ENCODE measurements at regions not wholly inside any gene's neighbourhood (a gene's known extent, or its start where the extent isn't known, plus 50 kb on each side); places are given as distances from the start of the nearest gene placed in this dataset.
"Not testable (repeated sequence)": the region's sequence is repeated elsewhere in the genome, so short reads cannot be mapped to it uniquely, and the experiment has no call there.

DNA sequence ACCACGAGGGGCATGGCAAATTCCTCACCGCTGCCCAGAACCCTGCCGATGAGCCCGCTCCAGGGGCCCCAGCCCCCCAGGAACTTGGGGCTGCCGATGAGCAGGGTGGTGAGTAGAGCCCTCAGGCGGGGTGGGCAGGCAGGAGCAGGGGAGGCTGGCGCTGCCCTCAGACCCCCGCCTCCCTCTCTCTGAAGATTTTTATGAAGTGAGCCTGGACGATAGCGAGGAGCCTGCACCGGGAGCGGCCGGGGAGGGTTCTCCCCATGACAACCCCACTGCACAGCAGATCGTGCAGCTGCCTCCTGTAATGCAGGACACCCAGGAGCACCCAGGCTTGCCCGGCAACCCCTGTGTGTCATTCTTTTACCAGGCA lies 56.7 kb upstream of the UBE2Q2 start:
- Histone ChIP-seq H3K27ac (ENCODE audit: low read length) (no peak overlapping the region), H3K27me3 (ENCODE audit: control insufficient read depth, insufficient read depth, low read length) (no peaks in the 10 kb centered on the region; the same call in 1 of the 2 replicates), H3K4me3 (ENCODE audit: low read depth in 2 of 2, low read length in 2 of 2) (no peak overlapping the region; a peak in 1 of 4 replicates), H3K4me1 (ENCODE audit: control insufficient read depth, insufficient read depth, low read length) (no peaks in the 10 kb centered on the region), H3K9me3 (ENCODE audit: control insufficient read depth, insufficient read depth, low read depth, low read length) (no peaks in the 10 kb centered on the region), H3K36me3 (ENCODE audit: control insufficient read depth, insufficient read depth, low read length) (no peaks in the 10 kb centered on the region)
- ChIA-PET POLR2A (no interaction called here), CTCF (interaction anchor here (0.6 to 1.0 kb wide), 4 partner anchors 57 to 672 kb away, joined by 3 read pairs; no protein-coding TSS in a partner anchor)
- in situ Hi-C loops (cut with HindIII; ENCODE audit: low pct_unique_long_range_greater_than_20kb, low sequenced_read_pairs) (no loop called here), intact Hi-C loops (cut with micrococcal nuclease; ENCODE audit: unreplicated experiment) (no loop called here)
- BruUV-seq (replicated peaks) = no TSS peak
- no peak for ATAC-seq
- no peak for DNase-seq (ENCODE audit: low read depth, low spot score)
- TF ChIP-seq SIN3A (IDR thresholded peaks at IDR 0.05; ENCODE audit: borderline replicate concordance, insufficient read depth, low read depth, low read length) (no peak), TCF7L2 (IDR thresholded peaks at IDR 0.05; ENCODE audit: low read depth, low read length) (no peak), POLR2AphosphoS5 (IDR thresholded peaks at IDR 0.05; ENCODE audit: low read depth, low read length) (no peak)
- TF ChIP-seq, protein P1, sequence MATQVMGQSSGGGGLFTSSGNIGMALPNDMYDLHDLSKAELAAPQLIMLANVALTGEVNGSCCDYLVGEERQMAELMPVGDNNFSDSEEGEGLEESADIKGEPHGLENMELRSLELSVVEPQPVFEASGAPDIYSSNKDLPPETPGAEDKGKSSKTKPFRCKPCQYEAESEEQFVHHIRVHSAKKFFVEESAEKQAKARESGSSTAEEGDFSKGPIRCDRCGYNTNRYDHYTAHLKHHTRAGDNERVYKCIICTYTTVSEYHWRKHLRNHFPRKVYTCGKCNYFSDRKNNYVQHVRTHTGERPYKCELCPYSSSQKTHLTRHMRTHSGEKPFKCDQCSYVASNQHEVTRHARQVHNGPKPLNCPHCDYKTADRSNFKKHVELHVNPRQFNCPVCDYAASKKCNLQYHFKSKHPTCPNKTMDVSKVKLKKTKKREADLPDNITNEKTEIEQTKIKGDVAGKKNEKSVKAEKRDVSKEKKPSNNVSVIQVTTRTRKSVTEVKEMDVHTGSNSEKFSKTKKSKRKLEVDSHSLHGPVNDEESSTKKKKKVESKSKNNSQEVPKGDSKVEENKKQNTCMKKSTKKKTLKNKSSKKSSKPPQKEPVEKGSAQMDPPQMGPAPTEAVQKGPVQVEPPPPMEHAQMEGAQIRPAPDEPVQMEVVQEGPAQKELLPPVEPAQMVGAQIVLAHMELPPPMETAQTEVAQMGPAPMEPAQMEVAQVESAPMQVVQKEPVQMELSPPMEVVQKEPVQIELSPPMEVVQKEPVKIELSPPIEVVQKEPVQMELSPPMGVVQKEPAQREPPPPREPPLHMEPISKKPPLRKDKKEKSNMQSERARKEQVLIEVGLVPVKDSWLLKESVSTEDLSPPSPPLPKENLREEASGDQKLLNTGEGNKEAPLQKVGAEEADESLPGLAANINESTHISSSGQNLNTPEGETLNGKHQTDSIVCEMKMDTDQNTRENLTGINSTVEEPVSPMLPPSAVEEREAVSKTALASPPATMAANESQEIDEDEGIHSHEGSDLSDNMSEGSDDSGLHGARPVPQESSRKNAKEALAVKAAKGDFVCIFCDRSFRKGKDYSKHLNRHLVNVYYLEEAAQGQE (IDR thresholded peaks at IDR 0.05; ENCODE audit: insufficient read depth in 1 of 2, low read depth in 2 of 2, low read length in 1 of 2) = no peak
- TF ChIP-seq, protein P2, sequence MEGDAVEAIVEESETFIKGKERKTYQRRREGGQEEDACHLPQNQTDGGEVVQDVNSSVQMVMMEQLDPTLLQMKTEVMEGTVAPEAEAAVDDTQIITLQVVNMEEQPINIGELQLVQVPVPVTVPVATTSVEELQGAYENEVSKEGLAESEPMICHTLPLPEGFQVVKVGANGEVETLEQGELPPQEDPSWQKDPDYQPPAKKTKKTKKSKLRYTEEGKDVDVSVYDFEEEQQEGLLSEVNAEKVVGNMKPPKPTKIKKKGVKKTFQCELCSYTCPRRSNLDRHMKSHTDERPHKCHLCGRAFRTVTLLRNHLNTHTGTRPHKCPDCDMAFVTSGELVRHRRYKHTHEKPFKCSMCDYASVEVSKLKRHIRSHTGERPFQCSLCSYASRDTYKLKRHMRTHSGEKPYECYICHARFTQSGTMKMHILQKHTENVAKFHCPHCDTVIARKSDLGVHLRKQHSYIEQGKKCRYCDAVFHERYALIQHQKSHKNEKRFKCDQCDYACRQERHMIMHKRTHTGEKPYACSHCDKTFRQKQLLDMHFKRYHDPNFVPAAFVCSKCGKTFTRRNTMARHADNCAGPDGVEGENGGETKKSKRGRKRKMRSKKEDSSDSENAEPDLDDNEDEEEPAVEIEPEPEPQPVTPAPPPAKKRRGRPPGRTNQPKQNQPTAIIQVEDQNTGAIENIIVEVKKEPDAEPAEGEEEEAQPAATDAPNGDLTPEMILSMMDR (IDR thresholded peaks at IDR 0.05) = no peak

DNA sequence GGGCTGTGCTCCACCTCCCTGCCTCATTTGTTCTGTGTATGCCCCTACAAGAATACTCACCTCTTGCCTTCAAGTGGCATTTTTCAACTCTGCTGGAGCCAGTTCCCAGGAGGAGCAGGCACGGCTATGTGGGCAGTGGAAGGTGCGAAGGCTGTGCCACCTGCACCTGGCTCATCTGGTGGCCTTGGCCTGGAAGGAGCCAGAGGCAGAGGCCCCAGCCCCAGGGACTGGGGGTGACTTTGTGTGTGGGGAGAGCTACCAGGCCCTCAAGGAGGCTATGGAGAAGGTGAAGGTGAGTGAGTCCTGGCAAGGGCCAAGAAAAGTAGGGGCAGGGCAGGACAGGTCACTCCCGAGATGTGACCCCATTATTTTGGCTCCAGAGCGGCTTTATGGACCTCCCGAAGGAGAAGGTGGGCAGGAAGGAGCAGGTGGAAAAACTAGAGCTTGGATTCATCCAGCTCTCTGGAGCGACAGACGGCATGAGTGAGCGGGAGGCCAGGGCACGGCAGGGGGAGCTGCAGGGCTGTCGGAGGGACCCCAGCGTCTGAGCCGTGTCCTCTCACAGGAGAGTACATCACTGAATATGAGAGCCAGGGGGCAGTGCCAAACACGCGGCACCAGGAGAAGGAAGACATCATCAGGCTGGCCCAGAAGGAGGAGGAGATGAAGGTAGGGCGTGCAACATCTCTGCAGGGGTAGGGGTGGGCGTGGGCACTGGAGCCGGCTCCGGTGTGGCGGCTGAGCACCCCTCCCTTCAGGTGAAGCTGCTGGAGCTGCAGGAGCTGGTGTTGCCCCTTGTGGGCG lies 57.3 kb upstream of the UBE2Q2 start:
- intact Hi-C loops (cut with micrococcal nuclease; ENCODE audit: unreplicated experiment) = no loop called here
- Histone ChIP-seq H3K27me3 (ENCODE audit: control insufficient read depth, insufficient read depth, low read length) (no peaks in the 10 kb centered on the region; the same call in 1 of the 2 replicates), H3K27ac (ENCODE audit: low read length) (no peak overlapping the region), H3K4me3 (ENCODE audit: low read depth in 2 of 2, low read length in 2 of 2) (no peak overlapping the region; a peak in 1 of 4 replicates), H3K36me3 (ENCODE audit: control insufficient read depth, insufficient read depth, low read length) (no peaks in the 10 kb centered on the region), H3K4me1 (ENCODE audit: control insufficient read depth, insufficient read depth, low read length) (no peaks in the 10 kb centered on the region), H3K9me3 (ENCODE audit: control insufficient read depth, insufficient read depth, low read depth, low read length) (no peaks in the 10 kb centered on the region)
- no peak for ATAC-seq
- no TSS peak for BruUV-seq (replicated peaks)
- in situ Hi-C loops (cut with HindIII; ENCODE audit: low pct_unique_long_range_greater_than_20kb, low sequenced_read_pairs) = no loop called here
- no peak for DNase-seq (ENCODE audit: low read depth, low spot score)
- ChIA-PET CTCF (interaction anchor here (0.6 to 1.0 kb wide), 4 partner anchors 58 to 673 kb away, joined by 3 read pairs; no protein-coding TSS in a partner anchor), POLR2A (no interaction called here)
- no peak for TF ChIP-seq POLR2AphosphoS5 (IDR thresholded peaks at IDR 0.05; ENCODE audit: low read depth, low read length)
- TF ChIP-seq, protein P2 (IDR thresholded peaks at IDR 0.05) = peak; percentile 32; the same call in 1 of the 2 replicates

GRCh38 chr15:75784511-75785480 lies 58.5 kb upstream of the UBE2Q2 start:
- ATAC-seq; H3K4me1 ChIP-seq (ENCODE audit: control insufficient read depth, insufficient read depth, low read length); H3K36me3 ChIP-seq (ENCODE audit: control insufficient read depth, insufficient read depth, low read length); DNase-seq (ENCODE audit: low read depth, low spot score); CTCF ChIA-PET; H3K4me3 ChIP-seq (ENCODE audit: low read depth in 2 of 2, low read length in 2 of 2); H3K9me3 ChIP-seq (ENCODE audit: control insufficient read depth, insufficient read depth, low read depth, low read length); BruUV-seq (replicated peaks); H3K27me3 ChIP-seq (ENCODE audit: control insufficient read depth, insufficient read depth, low read length); in situ Hi-C loops (cut with HindIII; ENCODE audit: low pct_unique_long_range_greater_than_20kb, low sequenced_read_pairs); intact Hi-C loops (cut with micrococcal nuclease; ENCODE audit: unreplicated experiment); H3K27ac ChIP-seq (ENCODE audit: low read length); POLR2A ChIA-PET: not testable (repeated sequence)

DNA sequence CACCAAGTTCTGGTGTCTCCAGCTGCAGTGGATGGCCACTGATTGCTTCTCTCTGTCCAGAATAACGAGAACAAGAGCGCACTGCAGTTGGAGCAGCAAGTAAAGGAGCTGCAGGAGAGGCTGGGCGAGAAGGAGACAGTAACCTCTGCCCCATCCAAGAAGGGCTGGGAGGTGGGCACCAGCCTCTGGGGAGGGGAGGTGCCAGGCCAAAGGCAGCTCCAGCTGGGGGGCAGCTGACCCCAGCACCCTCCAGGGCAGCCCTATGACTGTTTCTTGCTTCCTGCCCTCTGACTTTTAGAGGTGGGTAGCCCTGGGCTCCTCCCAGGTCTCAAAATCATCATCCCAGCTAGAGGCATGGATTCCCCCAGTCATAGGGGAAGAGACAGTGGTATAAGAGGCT lies 59.7 kb upstream of the UBE2Q2 start:
- not testable (repeated sequence) for BruUV-seq (replicated peaks)

More for the DNA sequence above, 59.7 kb upstream of the UBE2Q2 start:
- H3K36me3 ChIP-seq (ENCODE audit: control insufficient read depth, insufficient read depth, low read length); H3K4me1 ChIP-seq (ENCODE audit: control insufficient read depth, insufficient read depth, low read length); H3K9me3 ChIP-seq (ENCODE audit: control insufficient read depth, insufficient read depth, low read depth, low read length); H3K27ac ChIP-seq (ENCODE audit: low read length); H3K4me3 ChIP-seq (ENCODE audit: low read depth in 2 of 2, low read length in 2 of 2); in situ Hi-C loops (cut with HindIII; ENCODE audit: low pct_unique_long_range_greater_than_20kb, low sequenced_read_pairs); POLR2A ChIA-PET; intact Hi-C loops (cut with micrococcal nuclease; ENCODE audit: unreplicated experiment); H3K27me3 ChIP-seq (ENCODE audit: control insufficient read depth, insufficient read depth, low read length); CTCF ChIA-PET; ATAC-seq; DNase-seq (ENCODE audit: low read depth, low spot score): not testable (repeated sequence)

All from Panc1 (cell line).